ENCODE measurements at regions not wholly inside any gene's neighbourhood (a gene's known extent, or its start where the extent isn't known, plus 50 kb on each side); places are given as distances from the start of the nearest gene placed in this dataset.
A peak's percentile ranks its signal among the peaks of the same experiment; 100 is the strongest.

GRCh38 chr5:8470489-8470888 is 601.5 kb downstream of the MTRR start:
- no peak for DNase-seq (ENCODE audit: low spot score)

- DNase-seq (ENCODE audit: low spot score), result peak; percentile 38
Observed at GRCh38 chr5:8471581-8471980, 602.6 kb downstream of the MTRR start.

GRCh38 chr5:8473016-8473415 is 604.1 kb downstream of the MTRR start:
- DNase-seq (ENCODE audit: low spot score), result no peak

GRCh38 chr5:8473827-8474568 is 605.0 kb downstream of the MTRR start:
- no peak for DNase-seq (ENCODE audit: low spot score)

GRCh38 chr5:8474569-8474930 is 605.6 kb downstream of the MTRR start:
- DNase-seq (ENCODE audit: low spot score), result no peak

- no peak for DNase-seq (ENCODE audit: low spot score)
Observed at GRCh38 chr5:8478326-8478725, 609.4 kb downstream of the MTRR start.

GRCh38 chr5:8481007-8481406 is 612.1 kb downstream of the MTRR start:
- DNase-seq (ENCODE audit: low spot score), result no peak

GRCh38 chr5:8491254-8491653 is 622.3 kb downstream of the MTRR start:
- DNase-seq (ENCODE audit: low spot score), result no peak

- no peak for DNase-seq (ENCODE audit: low spot score)
Observed at GRCh38 chr5:8493176-8493575, 624.2 kb downstream of the MTRR start.

GRCh38 chr5:8500426-8500825 is 631.5 kb downstream of the MTRR start:
- no peak for DNase-seq (ENCODE audit: low spot score)

GRCh38 chr5:8505196-8505595 is 636.2 kb downstream of the MTRR start:
- DNase-seq (ENCODE audit: low spot score), result no peak

- DNase-seq (ENCODE audit: low spot score), result no peak
Observed at GRCh38 chr5:8508231-8508630, 639.3 kb downstream of the MTRR start.

GRCh38 chr5:8516356-8516755 is 647.4 kb downstream of the MTRR start:
- no peak for DNase-seq (ENCODE audit: low spot score)

- DNase-seq (ENCODE audit: low spot score), result peak; percentile 57
Observed at GRCh38 chr5:8517456-8517855, 648.5 kb downstream of the MTRR start.

GRCh38 chr5:8520917-8521316 is 652.0 kb downstream of the MTRR start:
- DNase-seq (ENCODE audit: low spot score), result no peak

- no peak for DNase-seq (ENCODE audit: low spot score)
Observed at GRCh38 chr5:8521991-8522390, 653.0 kb downstream of the MTRR start.

- no peak for DNase-seq (ENCODE audit: low spot score)
Observed at GRCh38 chr5:8522646-8523045, 653.7 kb downstream of the MTRR start.

- DNase-seq (ENCODE audit: low spot score), result no peak
Observed at GRCh38 chr5:8523501-8523900, 654.6 kb downstream of the MTRR start.

GRCh38 chr5:8525819-8526218 is 656.9 kb downstream of the MTRR start:
- DNase-seq (ENCODE audit: low spot score), result no peak

GRCh38 chr5:8528106-8528505 is 659.2 kb downstream of the MTRR start:
- no peak for DNase-seq (ENCODE audit: low spot score)

- DNase-seq (ENCODE audit: low spot score), result no peak
Observed at GRCh38 chr5:8538821-8539220, 669.9 kb downstream of the MTRR start.

GRCh38 chr5:8540317-8540716 is 671.4 kb downstream of the MTRR start:
- no peak for DNase-seq (ENCODE audit: low spot score)

GRCh38 chr5:8550921-8551320 is 682.0 kb downstream of the MTRR start:
- no peak for DNase-seq (ENCODE audit: low spot score)

- no peak for DNase-seq (ENCODE audit: low spot score)
Observed at GRCh38 chr5:8553364-8553763, 684.4 kb downstream of the MTRR start.

Data from H4 (cell line).